ENCODE measurements at regions not wholly inside any gene's neighbourhood (a gene's known extent, or its start where the extent isn't known, plus 50 kb on each side); places are given as distances from the start of the nearest gene placed in this dataset.
A peak's percentile ranks its signal among the peaks of the same experiment; 100 is the strongest.

DNA sequence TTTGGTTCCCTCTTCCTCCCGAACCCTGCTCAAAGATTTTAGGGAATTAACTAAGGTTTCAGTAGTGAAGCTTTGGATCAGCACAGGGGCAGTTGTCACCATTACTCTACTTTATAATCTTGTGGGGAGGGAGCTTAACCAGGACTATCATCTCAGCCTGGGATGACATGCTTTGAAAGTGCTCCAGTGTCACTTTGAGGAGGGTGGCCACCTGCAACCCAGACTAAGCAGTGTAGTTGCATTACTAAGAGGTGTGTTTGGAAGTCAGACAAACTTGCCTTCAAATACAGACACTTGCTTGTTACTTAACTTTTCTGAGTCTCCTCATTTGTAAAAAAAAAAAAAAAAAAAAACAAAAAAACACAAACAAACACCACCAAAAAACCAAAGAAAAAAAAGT lies 340.3 kb upstream of the TBL1XR1 start:
- DNase-seq (ENCODE audit: low read depth): no peak
- no peak overlapping the region for H3K4me3 ChIP-seq (replicated peaks; ENCODE audit: low read depth, low read length)
- TF ChIP-seq, protein P1, sequence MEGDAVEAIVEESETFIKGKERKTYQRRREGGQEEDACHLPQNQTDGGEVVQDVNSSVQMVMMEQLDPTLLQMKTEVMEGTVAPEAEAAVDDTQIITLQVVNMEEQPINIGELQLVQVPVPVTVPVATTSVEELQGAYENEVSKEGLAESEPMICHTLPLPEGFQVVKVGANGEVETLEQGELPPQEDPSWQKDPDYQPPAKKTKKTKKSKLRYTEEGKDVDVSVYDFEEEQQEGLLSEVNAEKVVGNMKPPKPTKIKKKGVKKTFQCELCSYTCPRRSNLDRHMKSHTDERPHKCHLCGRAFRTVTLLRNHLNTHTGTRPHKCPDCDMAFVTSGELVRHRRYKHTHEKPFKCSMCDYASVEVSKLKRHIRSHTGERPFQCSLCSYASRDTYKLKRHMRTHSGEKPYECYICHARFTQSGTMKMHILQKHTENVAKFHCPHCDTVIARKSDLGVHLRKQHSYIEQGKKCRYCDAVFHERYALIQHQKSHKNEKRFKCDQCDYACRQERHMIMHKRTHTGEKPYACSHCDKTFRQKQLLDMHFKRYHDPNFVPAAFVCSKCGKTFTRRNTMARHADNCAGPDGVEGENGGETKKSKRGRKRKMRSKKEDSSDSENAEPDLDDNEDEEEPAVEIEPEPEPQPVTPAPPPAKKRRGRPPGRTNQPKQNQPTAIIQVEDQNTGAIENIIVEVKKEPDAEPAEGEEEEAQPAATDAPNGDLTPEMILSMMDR (IDR thresholded peaks at IDR 0.05; ENCODE audit: low read length, missing control alignments): no peak

DNA sequence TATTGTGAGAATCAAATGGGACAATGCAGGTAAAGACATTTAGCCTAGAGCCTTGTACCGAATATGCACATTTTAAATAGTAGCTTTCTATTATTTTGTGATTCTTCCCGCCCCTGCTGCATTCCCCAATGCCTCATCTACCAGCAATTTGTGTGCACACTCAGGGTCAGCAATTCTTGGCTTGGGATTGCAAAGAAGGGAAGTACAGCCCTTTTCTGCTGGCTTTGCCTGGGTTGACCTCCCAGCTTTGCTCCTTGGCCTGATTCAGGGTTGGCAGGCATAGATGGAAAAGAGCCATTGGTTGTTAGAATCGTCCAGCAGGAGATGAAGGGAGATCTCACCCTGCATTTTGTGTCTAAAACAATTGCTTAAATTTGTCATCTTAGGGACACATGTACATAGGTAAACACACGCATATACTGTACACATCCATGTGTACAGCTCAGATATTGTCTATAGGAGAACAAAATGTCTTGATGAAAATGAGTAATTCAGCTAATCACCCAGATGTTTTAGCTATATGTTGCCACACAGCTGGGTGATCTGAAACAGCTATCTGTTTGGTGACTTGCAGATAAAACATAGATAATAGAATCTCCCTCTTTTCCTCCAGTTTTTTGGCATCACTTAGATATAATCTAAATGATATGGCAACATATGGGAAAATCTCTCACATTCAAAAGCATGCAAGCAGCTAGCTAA lies 340.9 kb upstream of the TBL1XR1 start:
- no peak overlapping the region for H3K4me3 ChIP-seq (replicated peaks; ENCODE audit: low read depth, low read length)
- DNase-seq (ENCODE audit: low read depth): peak; percentile 70
- TF ChIP-seq, protein P1 (IDR thresholded peaks at IDR 0.05; ENCODE audit: low read length, missing control alignments): no peak

DNA sequence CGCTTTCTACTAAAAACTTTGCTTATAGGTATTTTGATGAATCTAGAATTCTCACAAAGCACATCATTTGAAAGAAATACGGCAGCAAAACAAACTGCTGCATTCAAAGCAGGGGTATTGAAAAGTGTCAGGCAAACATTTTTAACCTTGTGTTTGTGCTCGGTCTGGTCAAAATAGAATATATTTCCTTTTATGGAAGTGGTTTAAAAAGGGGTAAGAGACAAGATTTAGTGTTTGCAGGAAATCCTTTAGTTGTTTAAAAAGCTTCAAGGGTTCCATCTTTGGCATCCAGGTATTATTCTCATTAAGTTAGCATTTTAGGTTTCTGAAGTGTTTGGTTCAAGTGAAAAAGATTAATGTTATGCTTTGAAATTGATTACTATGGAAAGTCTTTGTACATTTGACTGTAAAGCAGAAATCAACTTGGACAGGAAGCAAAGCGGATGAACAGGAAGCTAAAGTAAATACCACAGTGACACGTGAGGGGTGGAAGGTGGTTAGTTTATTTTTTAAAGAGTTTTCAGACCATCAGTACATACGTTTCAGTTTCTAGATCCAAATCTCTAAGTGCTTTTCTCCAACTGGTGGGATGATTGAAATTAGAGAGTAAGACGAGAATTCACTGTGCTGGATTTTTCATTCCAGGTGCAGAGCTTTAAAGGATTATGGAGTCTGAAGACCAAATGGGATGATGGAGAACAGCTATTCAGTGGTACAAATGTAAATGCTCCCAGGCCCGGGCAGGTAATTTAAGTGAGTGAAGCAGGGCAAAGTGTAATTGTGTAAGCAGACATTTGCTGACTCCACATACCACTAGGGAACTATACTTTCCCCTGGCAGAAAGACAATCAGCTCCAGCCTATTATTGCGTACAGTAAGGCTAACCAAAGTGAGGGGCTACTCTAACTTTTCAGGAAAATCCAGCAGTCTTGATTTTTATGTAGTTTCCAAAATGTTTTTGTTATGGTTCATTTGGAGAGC lies 341.8 kb upstream of the TBL1XR1 start:
- no peak overlapping the region for H3K4me3 ChIP-seq (replicated peaks; ENCODE audit: low read depth, low read length)
- TF ChIP-seq, protein P1 (IDR thresholded peaks at IDR 0.05; ENCODE audit: low read length, missing control alignments): no peak
- no peak for DNase-seq (ENCODE audit: low read depth)

DNA sequence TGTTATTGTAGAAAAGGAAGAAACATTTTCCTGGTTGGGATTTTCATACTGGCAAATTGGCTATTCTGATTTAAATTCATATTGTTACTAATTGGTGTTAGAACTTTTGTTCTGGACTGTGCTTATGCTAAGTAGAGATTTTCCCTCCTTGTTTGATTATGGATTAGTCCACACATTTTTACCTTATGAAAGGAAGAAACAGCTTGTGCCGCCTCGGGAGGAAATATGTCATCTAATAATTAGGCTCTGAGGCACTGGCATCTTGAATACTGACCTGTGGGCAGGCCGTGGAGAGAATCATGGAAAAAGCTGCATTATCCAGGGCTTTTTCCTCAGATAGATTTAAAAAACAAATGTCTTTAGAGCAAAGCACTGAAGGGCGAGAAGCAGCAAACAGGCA lies 344.3 kb upstream of the TBL1XR1 start:
- TF ChIP-seq, protein P1 (IDR thresholded peaks at IDR 0.05; ENCODE audit: low read length, missing control alignments): no peak
- no peak overlapping the region for H3K4me3 ChIP-seq (replicated peaks; ENCODE audit: low read depth, low read length)
- no peak for DNase-seq (ENCODE audit: low read depth)

DNA sequence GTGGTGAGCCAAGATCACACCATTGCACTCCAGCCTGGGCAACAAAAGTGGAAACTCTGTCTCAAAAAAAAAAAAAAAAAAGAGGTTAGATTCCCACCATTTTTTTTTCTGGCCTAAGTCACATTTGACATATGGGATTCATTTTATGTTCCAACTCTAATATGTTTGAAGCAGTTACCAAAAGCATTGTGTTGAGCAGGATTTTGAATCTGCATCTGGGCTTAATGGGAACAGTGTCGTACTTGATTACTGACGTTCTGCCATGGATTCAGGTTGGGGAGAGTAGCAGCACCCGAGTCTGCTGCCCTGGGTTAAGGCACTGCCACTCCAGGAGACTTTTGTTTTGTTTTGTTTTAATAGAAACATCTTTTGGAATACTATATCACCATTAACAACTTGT lies 348.7 kb upstream of the TBL1XR1 start:
- TF ChIP-seq, protein P1 (IDR thresholded peaks at IDR 0.05; ENCODE audit: low read length, missing control alignments): no peak
- no peak overlapping the region for H3K4me3 ChIP-seq (replicated peaks; ENCODE audit: low read depth, low read length)
- DNase-seq (ENCODE audit: low read depth): no peak

DNA sequence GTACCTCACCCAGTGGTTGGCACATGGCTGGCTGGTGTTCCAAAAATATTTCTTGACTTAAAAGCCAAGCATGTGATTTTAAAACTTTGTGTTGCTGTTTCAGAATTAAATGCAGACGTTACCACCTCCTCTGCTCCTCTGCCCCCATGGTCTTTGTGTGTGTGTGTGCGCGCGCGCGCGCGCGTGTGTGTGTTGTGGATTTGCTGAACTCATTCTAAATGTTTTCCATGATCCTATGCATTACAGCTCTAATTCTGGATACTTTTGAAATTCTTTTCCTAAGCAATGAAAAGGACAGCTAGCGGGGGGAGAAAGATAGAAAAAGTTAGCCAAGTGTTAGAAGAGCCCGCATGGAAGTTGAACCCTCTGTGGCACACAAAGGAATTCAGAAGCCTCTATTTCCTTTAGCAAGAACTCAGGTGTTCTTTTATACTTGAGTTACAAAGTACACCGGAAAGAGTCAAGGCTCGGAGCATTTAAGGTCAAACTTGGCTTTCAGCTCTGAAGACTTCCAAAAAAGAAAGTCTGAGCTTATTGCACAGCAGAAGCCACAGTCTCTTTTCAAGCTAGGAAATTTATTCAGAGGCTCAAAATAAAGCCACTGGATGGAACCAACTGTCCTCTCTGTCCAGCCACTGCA lies 350.5 kb upstream of the TBL1XR1 start:
- H3K4me3 ChIP-seq (replicated peaks; ENCODE audit: low read depth, low read length): no peak overlapping the region
- TF ChIP-seq, protein P1 (IDR thresholded peaks at IDR 0.05; ENCODE audit: low read length, missing control alignments): no peak
- no peak for DNase-seq (ENCODE audit: low read depth)

Data from fibroblast of pulmonary artery (primary cell).